ENCODE measurements at regions not wholly inside any gene's neighbourhood (a gene's known extent, or its start where the extent isn't known, plus 50 kb on each side); places are given as distances from the start of the nearest gene placed in this dataset.

- intact Hi-C loops (cut with DNase I, micrococcal nuclease) = no loop called here
- no peak for DNase-seq
- H3K9me3 Mint-ChIP-seq (ENCODE audit: low read depth) = no peaks in the 10 kb centered on the region
- no peak overlapping the region for H3K4me3 Mint-ChIP-seq
- no peaks in the 10 kb centered on the region for H3K4me1 Mint-ChIP-seq
- H3K27ac Mint-ChIP-seq = no peak overlapping the region
- CTCF ChIA-PET = no interaction called here
- ATAC-seq = no peak
- POLR2A ChIA-PET = no interaction called here
- H3K27me3 Mint-ChIP-seq = no peaks in the 10 kb centered on the region
- no peaks in the 10 kb centered on the region for H3K36me3 Mint-ChIP-seq (ENCODE audit: low read depth)
Observed at GRCh38 chr12:43283206-43283605, 268.8 kb downstream of the ADAMTS20 start.

- Mint-ChIP-seq H3K27ac (no peak overlapping the region), H3K27me3 (no peaks in the 10 kb centered on the region), H3K9me3 (ENCODE audit: low read depth) (no peaks in the 10 kb centered on the region), H3K4me1 (no peaks in the 10 kb centered on the region), H3K4me3 (no peak overlapping the region), H3K36me3 (ENCODE audit: low read depth) (no peaks in the 10 kb centered on the region)
- ChIA-PET CTCF (no interaction called here), POLR2A (no interaction called here)
- ATAC-seq (no peak), DNase-seq (no peak)
- intact Hi-C loops (cut with DNase I, micrococcal nuclease) = no loop called here
Observed at GRCh38 chr12:43282106-43282505, 269.9 kb downstream of the ADAMTS20 start.

GRCh38 chr12:43281563-43281962 is 270.4 kb downstream of the ADAMTS20 start:
- ATAC-seq (no peak), DNase-seq (no peak)
- Mint-ChIP-seq H3K27ac (no peak overlapping the region), H3K9me3 (ENCODE audit: low read depth) (no peaks in the 10 kb centered on the region), H3K4me3 (no peak overlapping the region), H3K36me3 (ENCODE audit: low read depth) (no peaks in the 10 kb centered on the region), H3K4me1 (no peaks in the 10 kb centered on the region), H3K27me3 (no peaks in the 10 kb centered on the region)
- CTCF ChIA-PET = no interaction called here
- POLR2A ChIA-PET = no interaction called here
- intact Hi-C loops (cut with DNase I, micrococcal nuclease) = no loop called here

- Mint-ChIP-seq H3K36me3 (ENCODE audit: low read depth) (no peaks in the 10 kb centered on the region), H3K27ac (no peak overlapping the region), H3K27me3 (no peaks in the 10 kb centered on the region), H3K4me1 (no peaks in the 10 kb centered on the region), H3K9me3 (ENCODE audit: low read depth) (no peaks in the 10 kb centered on the region), H3K4me3 (no peak overlapping the region)
- POLR2A ChIA-PET = no interaction called here
- ATAC-seq (no peak), DNase-seq (no peak)
- intact Hi-C loops (cut with DNase I, micrococcal nuclease) = no loop called here
- CTCF ChIA-PET = no interaction called here
Observed at GRCh38 chr12:43278541-43278832, 273.5 kb downstream of the ADAMTS20 start.

- Mint-ChIP-seq H3K4me1 (no peaks in the 10 kb centered on the region), H3K27ac (no peak overlapping the region), H3K4me3 (no peak overlapping the region), H3K36me3 (ENCODE audit: low read depth) (no peaks in the 10 kb centered on the region), H3K27me3 (no peaks in the 10 kb centered on the region), H3K9me3 (ENCODE audit: low read depth) (no peaks in the 10 kb centered on the region)
- no peak for ATAC-seq
- intact Hi-C loops (cut with DNase I, micrococcal nuclease) = no loop called here
- no peak for DNase-seq
- ChIA-PET CTCF (no interaction called here), POLR2A (no interaction called here)
Observed at GRCh38 chr12:43277651-43278540, 274.1 kb downstream of the ADAMTS20 start.

GRCh38 chr12:43273467-43273866 is 278.5 kb downstream of the ADAMTS20 start:
- H3K4me3 Mint-ChIP-seq = no peak overlapping the region
- POLR2A ChIA-PET = no interaction called here
- no peak overlapping the region for H3K27ac Mint-ChIP-seq
- ATAC-seq (no peak), DNase-seq (no peak)
- no peaks in the 10 kb centered on the region for H3K4me1 Mint-ChIP-seq
- H3K27me3 Mint-ChIP-seq = no peaks in the 10 kb centered on the region
- H3K36me3 Mint-ChIP-seq (ENCODE audit: low read depth) = no peaks in the 10 kb centered on the region
- CTCF ChIA-PET = no interaction called here
- intact Hi-C loops (cut with DNase I, micrococcal nuclease) = no loop called here
- H3K9me3 Mint-ChIP-seq (ENCODE audit: low read depth) = no peaks in the 10 kb centered on the region

GRCh38 chr12:43271659-43272058 is 280.3 kb downstream of the ADAMTS20 start:
- no peaks in the 10 kb centered on the region for H3K27me3 Mint-ChIP-seq
- intact Hi-C loops (cut with DNase I, micrococcal nuclease) = no loop called here

GRCh38 chr12:43267818-43268217 is 284.2 kb downstream of the ADAMTS20 start:
- Mint-ChIP-seq H3K4me1 (no peaks in the 10 kb centered on the region), H3K27me3 (no peaks in the 10 kb centered on the region), H3K4me3 (no peak overlapping the region), H3K36me3 (ENCODE audit: low read depth) (no peaks in the 10 kb centered on the region), H3K9me3 (ENCODE audit: low read depth) (no peaks in the 10 kb centered on the region), H3K27ac (no peak overlapping the region)
- POLR2A ChIA-PET = no interaction called here
- intact Hi-C loops (cut with DNase I, micrococcal nuclease) = no loop called here
- DNase-seq (no peak), ATAC-seq (no peak)
- CTCF ChIA-PET = no interaction called here

More at GRCh38 chr12:43271659-43272058, 280.3 kb downstream of the ADAMTS20 start:
- ChIA-PET CTCF (interaction anchor here (0.5 kb wide), 1 partner anchor 82 kb away, joined by 4 read pairs; no protein-coding TSS in a partner anchor), POLR2A (no interaction called here)
- ATAC-seq (no peak), DNase-seq (no peak)
- Mint-ChIP-seq H3K27ac (no peak overlapping the region), H3K4me3 (no peak overlapping the region), H3K9me3 (ENCODE audit: low read depth) (no peaks in the 10 kb centered on the region), H3K4me1 (no peaks in the 10 kb centered on the region), H3K36me3 (ENCODE audit: low read depth) (no peaks in the 10 kb centered on the region)

- no peak overlapping the region for H3K27ac Mint-ChIP-seq
- no peaks in the 10 kb centered on the region for H3K27me3 Mint-ChIP-seq
- POLR2A ChIA-PET = no interaction called here
- no peaks in the 10 kb centered on the region for H3K9me3 Mint-ChIP-seq (ENCODE audit: low read depth)
- DNase-seq = no peak
- no peaks in the 10 kb centered on the region for H3K36me3 Mint-ChIP-seq (ENCODE audit: low read depth)
- intact Hi-C loops (cut with DNase I, micrococcal nuclease) = no loop called here
- no peak overlapping the region for H3K4me3 Mint-ChIP-seq
- no peaks in the 10 kb centered on the region for H3K4me1 Mint-ChIP-seq
- CTCF ChIA-PET = interaction anchor here (0.6 kb wide), 2 partner anchors 136 to 672 kb away, joined by 3 read pairs; no protein-coding TSS in a partner anchor
- no peak for ATAC-seq
Observed at GRCh38 chr12:43261701-43262100, 290.3 kb downstream of the ADAMTS20 start.

GRCh38 chr12:43255522-43256111 is 296.4 kb downstream of the ADAMTS20 start:
- H3K27me3 Mint-ChIP-seq = no peaks in the 10 kb centered on the region
- intact Hi-C loops (cut with DNase I, micrococcal nuclease) = no loop called here
- DNase-seq = no peak
- POLR2A ChIA-PET = no interaction called here
- no peaks in the 10 kb centered on the region for H3K36me3 Mint-ChIP-seq (ENCODE audit: low read depth)
- CTCF ChIA-PET = no interaction called here
- no peak for ATAC-seq
- no peaks in the 10 kb centered on the region for H3K4me1 Mint-ChIP-seq
- H3K4me3 Mint-ChIP-seq = no peak overlapping the region
- H3K27ac Mint-ChIP-seq = no peak overlapping the region
- H3K9me3 Mint-ChIP-seq (ENCODE audit: low read depth) = no peaks in the 10 kb centered on the region

- no peak for DNase-seq
- intact Hi-C loops (cut with DNase I, micrococcal nuclease) = no loop called here
- ATAC-seq = no peak
- no peaks in the 10 kb centered on the region for H3K4me1 Mint-ChIP-seq
- H3K9me3 Mint-ChIP-seq (ENCODE audit: low read depth) = no peaks in the 10 kb centered on the region
- H3K36me3 Mint-ChIP-seq (ENCODE audit: low read depth) = no peaks in the 10 kb centered on the region
- H3K27ac Mint-ChIP-seq = no peak overlapping the region
- no peaks in the 10 kb centered on the region for H3K27me3 Mint-ChIP-seq
- ChIA-PET CTCF (no interaction called here), POLR2A (no interaction called here)
- no peak overlapping the region for H3K4me3 Mint-ChIP-seq
Observed at GRCh38 chr12:43252585-43252984, 299.4 kb downstream of the ADAMTS20 start.

GRCh38 chr12:43245947-43246346 is 306.1 kb downstream of the ADAMTS20 start:
- Mint-ChIP-seq H3K4me1 (no peaks in the 10 kb centered on the region), H3K9me3 (ENCODE audit: low read depth) (no peaks in the 10 kb centered on the region), H3K4me3 (no peak overlapping the region), H3K27me3 (no peaks in the 10 kb centered on the region), H3K36me3 (ENCODE audit: low read depth) (no peaks in the 10 kb centered on the region), H3K27ac (no peak overlapping the region)
- DNase-seq (no peak), ATAC-seq (no peak)
- POLR2A ChIA-PET = no interaction called here
- CTCF ChIA-PET = no interaction called here
- intact Hi-C loops (cut with DNase I, micrococcal nuclease) = no loop called here

All from activated CD4-positive, alpha-beta T cell treated with anti-CD3 and anti-CD28 coated beads for 36 hours (primary cell).